Panc1 (cell line): ENCODE measurements at regions not wholly inside any gene's neighbourhood (a gene's known extent, or its start where the extent isn't known, plus 50 kb on each side); places are given as distances from the start of the nearest gene placed in this dataset.

ENCODE experiments used
- ATAC-seq: fragments of 200-7000 bp; cut with Tn5 transposase; 2 replicates; pipeline ENCODE4 v1.9.1; 2020; ENCODE audit warnings: mild to moderate bottlenecking, moderate library complexity
- BruUV-seq: library from RNA; stranded (reverse); fragments of 400-500 nt; replicated peaks from 2 replicates; lab custom pipeline; 2021; lab: Mats Ljungman, UMichigan
- CTCF ChIA-PET: fragments of 300-600 bp; sonication (Branson Sonifier 250); formaldehyde crosslinking; loops from one replicate; lab custom pipeline; 2022; ENCODE audit warnings: antibody characterized with exemption; lab: Charles Lee
- POLR2A ChIA-PET: fragments of 300-600 bp; sonication (Branson Sonifier 250); formaldehyde crosslinking; loops from one replicate; lab custom pipeline; 2022; ENCODE audit warnings: antibody characterized with exemption; lab: Charles Lee
- DNase-seq: peaks from one replicate; pipeline ENCODE4 v3.0.0-alpha.2; 2010; ENCODE audit warnings: low read depth, low spot score
- H3K27ac ChIP-seq: 2 replicates; pipeline ENCODE4 v1.5.1; 2011; ENCODE audit warnings: mild to moderate bottlenecking, low read length, inconsistent platforms
- H3K27me3 ChIP-seq: fragments of 200-500 bp; sonication (Bioruptor generic); 2 replicates; pipeline ENCODE4 v1.6.0; 2014; ENCODE audit warnings: low read length, inconsistent platforms; ENCODE audit not compliant: control insufficient read depth, insufficient read depth
- H3K36me3 ChIP-seq: fragments of 200-500 bp; sonication (Bioruptor generic); 2 replicates; pipeline ENCODE4 v1.5.1; 2014; ENCODE audit warnings: inconsistent platforms, mild to moderate bottlenecking, low read length, moderate library complexity; ENCODE audit not compliant: control insufficient read depth, insufficient read depth
- H3K4me1 ChIP-seq: 2 replicates; pipeline ENCODE4 v1.5.1; 2011; ENCODE audit warnings: inconsistent platforms, mild to moderate bottlenecking, low read length, moderate library complexity; ENCODE audit not compliant: control insufficient read depth, insufficient read depth
- H3K4me3 ChIP-seq, 2 experiments: 2 replicates each; pipeline ENCODE4 v1.5.1; 2011 to 2012; ENCODE audit warnings: low read depth in 2 of 2, low read length in 2 of 2, mild to moderate bottlenecking in 2 of 2, inconsistent platforms in 1 of 2, moderate library complexity in 1 of 2
- H3K9me3 ChIP-seq: fragments of 200-500 bp; sonication (Bioruptor generic); 2 replicates; pipeline ENCODE4 v1.5.1; 2014; ENCODE audit warnings: low read depth, mild to moderate bottlenecking, inconsistent platforms, low read length, moderate library complexity; ENCODE audit not compliant: control insufficient read depth, insufficient read depth
- CTCF ChIP-seq: fragments of 450-650 bp; IDR thresholded peaks from 2 replicates; pipeline ENCODE4 v1.5.1; 2017; ENCODE audit warnings: mild to moderate bottlenecking
- POLR2AphosphoS5 ChIP-seq: IDR thresholded peaks from 2 replicates; pipeline ENCODE4 v1.6.1; 2012; ENCODE audit warnings: mild to moderate bottlenecking, low read depth, low read length, moderate library complexity
- REST ChIP-seq, 2 experiments: IDR thresholded peaks; 2 replicates each; pipeline ENCODE4 v1.6.1; 2011 to 2012; ENCODE audit warnings: low read depth in 2 of 2, control low read depth in 1 of 2, low read length in 1 of 2, mild to moderate bottlenecking in 1 of 2, moderate library complexity in 1 of 2; ENCODE audit not compliant: insufficient read depth in 1 of 2
- SIN3A ChIP-seq: IDR thresholded peaks from 2 replicates; pipeline ENCODE4 v1.6.1; 2012; ENCODE audit warnings: low read depth, mild to moderate bottlenecking, low read length, moderate library complexity, borderline replicate concordance; ENCODE audit not compliant: insufficient read depth
- TCF7L2 ChIP-seq: IDR thresholded peaks from 2 replicates; pipeline ENCODE4 v1.6.1; 2011; ENCODE audit warnings: mild to moderate bottlenecking, low read depth, low read length, inconsistent platforms
- in situ Hi-C: cut with HindIII; loops from 2 replicates; pipeline ENCODE4 v1.10.0; 2016; ENCODE audit warnings: low sequenced_read_pairs, low pct_unique_long_range_greater_than_20kb
- intact Hi-C: fragments of 100-400 bp; cut with micrococcal nuclease; formaldehyde crosslinking; loops from one replicate; pipeline ENCODE4 v1.10.0; 2022; ENCODE audit not compliant: unreplicated experiment

- Histone ChIP-seq H3K4me3 (no peak overlapping the region), H3K9me3 (no peaks in the 10 kb centered on the region), H3K27ac (no peak overlapping the region), H3K4me1 (no peaks in the 10 kb centered on the region), H3K27me3 (no peaks in the 10 kb centered on the region), H3K36me3 (no peaks in the 10 kb centered on the region)
- intact Hi-C loops, result no loop called here
- ChIA-PET POLR2A (no interaction called here), CTCF (no interaction called here)
- BruUV-seq, result no TSS peak
- in situ Hi-C loops, result no loop called here
- TF ChIP-seq SIN3A (no peak), TCF7L2 (no peak), REST (IDR thresholded peaks at IDR 0.05; ENCODE audit: insufficient read depth in 1 of 2, low read depth in 2 of 2, low read length in 1 of 2) (no peak), CTCF (no peak), POLR2AphosphoS5 (no peak)
- DNase-seq (no peak), ATAC-seq (no peak)
These were observed 271.6 kb upstream of the TRPM3 start for GRCh38 chr9:71393005-71393404.

DNA sequence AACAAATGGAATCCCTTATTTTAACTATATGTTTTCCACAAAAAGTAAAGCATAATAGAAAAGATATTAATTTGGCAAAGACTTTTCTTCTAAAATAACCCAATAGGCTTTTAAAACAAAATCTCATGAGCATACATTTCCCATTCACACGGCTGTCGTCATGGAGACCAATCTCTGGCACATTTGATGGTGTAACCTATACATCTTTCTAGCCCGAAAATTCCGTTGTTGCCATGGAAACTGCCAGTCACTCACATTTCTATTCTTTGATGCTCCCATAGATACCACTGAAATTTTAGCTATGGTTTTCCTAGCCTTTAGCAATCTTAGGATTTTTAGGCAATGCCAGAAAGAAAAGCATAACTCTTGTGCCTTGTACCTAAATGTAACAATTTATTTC is 262.9 kb upstream of the TRPM3 start:
- Histone ChIP-seq H3K4me1 (no peaks in the 10 kb centered on the region), H3K36me3 (no peaks in the 10 kb centered on the region), H3K9me3 (no peaks in the 10 kb centered on the region), H3K4me3 (no peak overlapping the region), H3K27ac (no peak overlapping the region), H3K27me3 (no peaks in the 10 kb centered on the region)
- ATAC-seq, result no peak
- POLR2A ChIA-PET, result no interaction called here
- no peak for TF ChIP-seq REST (IDR thresholded peaks at IDR 0.05; ENCODE audit: insufficient read depth in 1 of 2, low read depth in 2 of 2, low read length in 1 of 2)
- no peak for TF ChIP-seq SIN3A
- TF ChIP-seq TCF7L2, result no peak
- TF ChIP-seq CTCF, result no peak
- no peak for TF ChIP-seq POLR2AphosphoS5
- BruUV-seq, result no TSS peak
- in situ Hi-C loops, result no loop called here
- DNase-seq, result no peak
- intact Hi-C loops, result no loop called here
- CTCF ChIA-PET, result no interaction called here
